ENCODE measurements at regions not wholly inside any gene's neighbourhood (a gene's known extent, or its start where the extent isn't known, plus 50 kb on each side); places are given as distances from the start of the nearest gene placed in this dataset.

GRCh38 chrX:69070949-69071650 is 94.2 kb downstream of the PJA1 start:
- H3K27ac Mint-ChIP-seq, result no peak overlapping the region
- H3K36me3 Mint-ChIP-seq, result no peaks in the 10 kb centered on the region
- Histone ChIP-seq H3K27ac (ENCODE audit: low read depth, low read length) (no peak overlapping the region), H3K27me3 (ENCODE audit: insufficient read depth, low read length, poor library complexity, severe bottlenecking) (no peaks in the 10 kb centered on the region), H3K4me1 (ENCODE audit: insufficient read depth, low read length) (no peaks in the 10 kb centered on the region), H3K9me3 (ENCODE audit: low read length) (no peaks in the 10 kb centered on the region), H3K36me3 (ENCODE audit: insufficient read depth, low read length) (no peaks in the 10 kb centered on the region), H3K4me3 (ENCODE audit: low read length) (no peak overlapping the region)
- H3K4me1 Mint-ChIP-seq, result no peaks in the 10 kb centered on the region
- DNase-seq, result no peak
- no peaks in the 10 kb centered on the region for H3K9me3 Mint-ChIP-seq
- POLR2A ChIA-PET, result no interaction called here
- H3K27me3 Mint-ChIP-seq, result peaks cover 0 to 11% of the 10 kb centered on the region in 2 donors
- no peak overlapping the region for H3K4me3 Mint-ChIP-seq
- CTCF ChIA-PET, result no interaction called here

DNA sequence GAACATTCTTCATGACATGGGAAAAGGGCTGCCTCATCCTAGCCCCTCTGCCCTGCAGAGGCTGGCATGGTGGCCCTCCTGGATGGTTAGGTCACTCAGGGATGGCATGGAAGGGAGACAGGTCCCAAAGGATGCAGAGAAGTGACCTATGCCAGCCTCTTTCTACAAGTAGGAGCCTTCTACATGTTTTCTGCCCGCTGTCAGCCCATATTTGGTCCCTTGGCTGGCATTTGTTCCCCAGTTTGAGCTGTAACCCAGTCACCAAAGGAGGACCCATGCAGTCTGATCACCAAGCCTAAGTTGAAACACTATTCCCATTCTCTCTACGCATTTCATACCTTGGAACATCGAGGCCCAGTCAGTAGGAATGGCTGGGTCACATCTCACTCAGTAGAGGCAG is 95.4 kb downstream of the PJA1 start:
- no peaks in the 10 kb centered on the region for H3K9me3 Mint-ChIP-seq
- no peak overlapping the region for H3K27ac Mint-ChIP-seq
- H3K36me3 Mint-ChIP-seq, result no peaks in the 10 kb centered on the region
- no peak overlapping the region for H3K27ac ChIP-seq (ENCODE audit: low read depth, low read length)
- H3K27me3 Mint-ChIP-seq, result peaks cover 0 to 14% of the 10 kb centered on the region in 2 donors
- no peaks in the 10 kb centered on the region for H3K36me3 ChIP-seq (ENCODE audit: insufficient read depth, low read length)
- no peaks in the 10 kb centered on the region for H3K27me3 ChIP-seq (ENCODE audit: insufficient read depth, low read length, poor library complexity, severe bottlenecking)
- H3K4me3 Mint-ChIP-seq, result no peak overlapping the region
- no peaks in the 10 kb centered on the region for H3K4me1 ChIP-seq (ENCODE audit: insufficient read depth, low read length)
- ChIA-PET POLR2A (no interaction called here), CTCF (no interaction called here)
- no peak overlapping the region for H3K4me3 ChIP-seq (ENCODE audit: low read length)
- H3K9me3 ChIP-seq (ENCODE audit: low read length), result no peaks in the 10 kb centered on the region
- no peak for DNase-seq
- H3K4me1 Mint-ChIP-seq, result no peaks in the 10 kb centered on the region

- H3K27ac Mint-ChIP-seq, result peak overlapping the region in 1 of 8 donors; percentile 89
- Histone ChIP-seq H3K4me1 (ENCODE audit: insufficient read depth, low read length) (no peaks in the 10 kb centered on the region), H3K27me3 (ENCODE audit: insufficient read depth, low read length, poor library complexity, severe bottlenecking) (no peaks in the 10 kb centered on the region), H3K4me3 (ENCODE audit: low read length) (no peak overlapping the region), H3K9me3 (ENCODE audit: low read length) (no peaks in the 10 kb centered on the region), H3K36me3 (ENCODE audit: insufficient read depth, low read length) (no peaks in the 10 kb centered on the region), H3K27ac (ENCODE audit: low read depth, low read length) (no peak overlapping the region)
- peak overlapping the region in 1 of 7 donors; percentile 51 for H3K4me3 Mint-ChIP-seq
- DNase-seq, result no peak
- H3K9me3 Mint-ChIP-seq, result peaks cover 0 to 4% (median 0%) of the 10 kb centered on the region in 5 donors
- peaks cover 0 to 14% of the 10 kb centered on the region in 2 donors for H3K27me3 Mint-ChIP-seq
- ChIA-PET POLR2A (no interaction called here), CTCF (no interaction called here)
- H3K36me3 Mint-ChIP-seq, result no peaks in the 10 kb centered on the region
- no peaks in the 10 kb centered on the region for H3K4me1 Mint-ChIP-seq
Observed at GRCh38 chrX:69069086-69069445, 96.2 kb downstream of the PJA1 start.

GRCh38 chrX:69068301-69069085 is 96.8 kb downstream of the PJA1 start:
- Histone ChIP-seq H3K36me3 (ENCODE audit: insufficient read depth, low read length) (no peaks in the 10 kb centered on the region), H3K4me1 (ENCODE audit: insufficient read depth, low read length) (no peaks in the 10 kb centered on the region), H3K9me3 (ENCODE audit: low read length) (no peaks in the 10 kb centered on the region), H3K27me3 (ENCODE audit: insufficient read depth, low read length, poor library complexity, severe bottlenecking) (no peaks in the 10 kb centered on the region), H3K4me3 (ENCODE audit: low read length) (no peak overlapping the region), H3K27ac (ENCODE audit: low read depth, low read length) (no peak overlapping the region)
- Mint-ChIP-seq H3K4me3 (no peak overlapping the region), H3K27me3 (peaks cover 0 to 14% of the 10 kb centered on the region in 2 donors), H3K9me3 (peaks cover 0 to 9% (median 0%) of the 10 kb centered on the region in 5 donors), H3K36me3 (no peaks in the 10 kb centered on the region), H3K27ac (peak overlapping the region in 1 of 8 donors; percentile 89), H3K4me1 (no peaks in the 10 kb centered on the region)
- POLR2A ChIA-PET, result no interaction called here
- DNase-seq, result no peak
- CTCF ChIA-PET, result no interaction called here

- Mint-ChIP-seq H3K4me1 (no peaks in the 10 kb centered on the region), H3K4me3 (no peak overlapping the region), H3K36me3 (no peaks in the 10 kb centered on the region), H3K27me3 (peaks cover 0 to 16% of the 10 kb centered on the region in 2 donors), H3K27ac (no peak overlapping the region), H3K9me3 (peaks cover 0 to 9% (median 0%) of the 10 kb centered on the region in 5 donors)
- POLR2A ChIA-PET, result no interaction called here
- Histone ChIP-seq H3K36me3 (ENCODE audit: insufficient read depth, low read length) (no peaks in the 10 kb centered on the region), H3K27ac (ENCODE audit: low read depth, low read length) (no peak overlapping the region), H3K27me3 (ENCODE audit: insufficient read depth, low read length, poor library complexity, severe bottlenecking) (no peaks in the 10 kb centered on the region), H3K4me3 (ENCODE audit: low read length) (no peak overlapping the region), H3K9me3 (ENCODE audit: low read length) (no peaks in the 10 kb centered on the region), H3K4me1 (ENCODE audit: insufficient read depth, low read length) (no peaks in the 10 kb centered on the region)
- CTCF ChIA-PET, result no interaction called here
- no peak for DNase-seq
Observed at GRCh38 chrX:69067841-69068240, 97.4 kb downstream of the PJA1 start.

DNA sequence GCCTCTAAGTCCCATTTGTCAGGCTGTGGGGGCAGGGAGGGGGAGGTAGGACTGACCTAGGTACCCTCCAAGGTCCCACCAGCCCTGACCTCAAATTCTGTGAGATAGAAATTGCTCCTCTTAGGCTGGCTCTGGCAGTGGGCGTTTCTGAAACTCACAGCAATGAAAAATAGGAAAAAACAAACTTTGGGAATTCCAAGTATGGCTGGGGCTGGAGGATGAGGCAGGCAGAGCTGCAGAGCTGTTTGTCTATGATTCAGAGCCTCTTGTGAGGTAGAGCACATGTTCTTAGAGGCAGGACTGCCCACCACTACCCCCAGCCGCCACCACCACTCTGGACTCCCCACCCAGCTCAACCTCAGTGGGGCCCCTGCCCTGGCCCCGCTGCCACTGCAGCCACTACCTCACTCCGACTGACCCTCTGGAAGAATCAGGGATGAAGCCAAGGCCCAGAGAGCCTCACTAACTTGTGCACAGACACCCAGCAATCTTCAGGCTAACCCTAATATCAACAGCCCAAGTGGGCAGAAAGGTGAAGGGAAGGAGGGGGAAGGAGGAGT is 98.2 kb downstream of the PJA1 start:
- Histone ChIP-seq H3K36me3 (ENCODE audit: insufficient read depth, low read length) (no peaks in the 10 kb centered on the region), H3K4me3 (ENCODE audit: low read length) (no peak overlapping the region), H3K27ac (ENCODE audit: low read depth, low read length) (no peak overlapping the region), H3K4me1 (ENCODE audit: insufficient read depth, low read length) (no peaks in the 10 kb centered on the region), H3K9me3 (ENCODE audit: low read length) (no peaks in the 10 kb centered on the region), H3K27me3 (ENCODE audit: insufficient read depth, low read length, poor library complexity, severe bottlenecking) (no peaks in the 10 kb centered on the region)
- no peak for DNase-seq
- POLR2A ChIA-PET, result no interaction called here
- H3K4me3 Mint-ChIP-seq, result no peak overlapping the region
- peaks cover 4 to 17% of the 10 kb centered on the region in 2 donors for H3K27me3 Mint-ChIP-seq
- peaks cover 0 to 9% (median 0%) of the 10 kb centered on the region in 5 donors for H3K9me3 Mint-ChIP-seq
- no peak overlapping the region for H3K27ac Mint-ChIP-seq
- H3K4me1 Mint-ChIP-seq, result no peaks in the 10 kb centered on the region
- CTCF ChIA-PET, result no interaction called here
- no peaks in the 10 kb centered on the region for H3K36me3 Mint-ChIP-seq

- Histone ChIP-seq H3K4me1 (ENCODE audit: insufficient read depth, low read length) (no peaks in the 10 kb centered on the region), H3K27ac (ENCODE audit: low read depth, low read length) (no peak overlapping the region), H3K36me3 (ENCODE audit: insufficient read depth, low read length) (no peaks in the 10 kb centered on the region), H3K9me3 (ENCODE audit: low read length) (no peaks in the 10 kb centered on the region), H3K27me3 (ENCODE audit: insufficient read depth, low read length, poor library complexity, severe bottlenecking) (no peaks in the 10 kb centered on the region), H3K4me3 (ENCODE audit: low read length) (no peak overlapping the region)
- peaks cover 4 to 17% of the 10 kb centered on the region in 2 donors for H3K27me3 Mint-ChIP-seq
- peak overlapping the region in 1 of 8 donors; percentile 11 for H3K27ac Mint-ChIP-seq
- no peaks in the 10 kb centered on the region for H3K36me3 Mint-ChIP-seq
- no peaks in the 10 kb centered on the region for H3K4me1 Mint-ChIP-seq
- H3K9me3 Mint-ChIP-seq, result peaks cover 0 to 9% (median 0%) of the 10 kb centered on the region in 5 donors
- POLR2A ChIA-PET, result no interaction called here
- DNase-seq, result no peak
- H3K4me3 Mint-ChIP-seq, result no peak overlapping the region
- CTCF ChIA-PET, result no interaction called here
Observed at GRCh38 chrX:69066021-69066757, 99.1 kb downstream of the PJA1 start.

GRCh38 chrX:69065451-69065850 is 99.8 kb downstream of the PJA1 start:
- Mint-ChIP-seq H3K27ac (peak overlapping the region in 1 of 8 donors; percentile 11), H3K27me3 (peaks cover 4 to 18% of the 10 kb centered on the region in 2 donors), H3K36me3 (no peaks in the 10 kb centered on the region), H3K4me1 (no peaks in the 10 kb centered on the region), H3K9me3 (peaks cover 0 to 9% (median 0%) of the 10 kb centered on the region in 5 donors), H3K4me3 (no peak overlapping the region)
- POLR2A ChIA-PET, result no interaction called here
- CTCF ChIA-PET, result no interaction called here
- no peak for DNase-seq
- Histone ChIP-seq H3K4me3 (ENCODE audit: low read length) (no peak overlapping the region), H3K27me3 (ENCODE audit: insufficient read depth, low read length, poor library complexity, severe bottlenecking) (no peaks in the 10 kb centered on the region), H3K9me3 (ENCODE audit: low read length) (no peaks in the 10 kb centered on the region), H3K27ac (ENCODE audit: low read depth, low read length) (no peak overlapping the region), H3K36me3 (ENCODE audit: insufficient read depth, low read length) (no peaks in the 10 kb centered on the region), H3K4me1 (ENCODE audit: insufficient read depth, low read length) (no peaks in the 10 kb centered on the region)

Measured in CD8-positive, alpha-beta memory T cell (primary cell).